ENCODE measurements at regions not wholly inside any gene's neighbourhood (a gene's known extent, or its start where the extent isn't known, plus 50 kb on each side); places are given as distances from the start of the nearest gene placed in this dataset.
"Not testable (repeated sequence)": the region's sequence is repeated elsewhere in the genome, so short reads cannot be mapped to it uniquely, and the experiment has no call there.

DNA sequence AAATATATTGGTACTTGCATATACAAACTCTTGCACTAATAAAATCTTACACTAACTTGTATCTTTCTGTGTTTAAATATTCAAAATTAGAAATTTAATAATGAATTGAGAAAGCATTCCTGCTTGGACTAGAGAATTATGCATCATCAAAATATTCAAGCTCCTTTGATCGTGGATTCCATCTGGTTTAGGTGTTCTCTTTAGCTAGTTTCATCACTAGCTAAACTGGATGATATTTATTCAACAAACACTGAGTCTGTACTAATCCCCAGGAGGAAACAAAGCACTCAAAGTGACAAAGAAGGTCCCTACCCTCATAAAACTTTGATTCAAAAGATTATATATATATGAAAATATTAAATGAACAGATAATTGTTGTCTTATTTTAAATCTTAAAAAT is 1360.9 kb upstream of the ALCAM start:
- ATAC-seq, result no peak
- DNase-seq, result no peak
- CTCF ChIA-PET, result no interaction called here
- peaks cover 2% of the 10 kb centered on the region for H3K9me3 Mint-ChIP-seq (ENCODE audit: insufficient read depth)
- H3K4me3 Mint-ChIP-seq, result no peak overlapping the region
- H3K36me3 Mint-ChIP-seq (ENCODE audit: low read depth), result no peaks in the 10 kb centered on the region
- H3K27me3 Mint-ChIP-seq (ENCODE audit: low read depth), result no peaks in the 10 kb centered on the region
- no peak overlapping the region for H3K27ac Mint-ChIP-seq
- POLR2A ChIA-PET, result no interaction called here
- no peaks in the 10 kb centered on the region for H3K4me1 Mint-ChIP-seq (ENCODE audit: low read depth)

DNA sequence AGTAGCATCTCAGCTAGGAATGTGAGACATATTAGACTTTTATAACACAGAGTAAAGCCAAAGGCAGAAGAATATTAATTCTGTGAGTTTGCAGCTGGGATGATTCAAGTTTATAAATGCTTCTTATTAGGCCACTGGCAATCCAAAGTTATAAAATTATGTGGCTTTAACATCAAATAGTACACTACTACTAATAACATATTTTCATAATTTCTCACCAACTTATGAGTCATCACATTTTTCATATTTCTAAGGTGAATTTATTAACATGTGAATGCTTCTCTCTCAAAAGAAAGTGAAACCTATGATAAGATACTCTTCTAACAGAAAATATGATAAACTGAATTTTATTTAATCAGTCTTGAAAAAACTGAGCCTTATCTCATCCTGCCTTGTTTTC is 1348.2 kb upstream of the ALCAM start:
- Mint-ChIP-seq H3K27ac (no peak overlapping the region), H3K4me1 (ENCODE audit: low read depth) (no peaks in the 10 kb centered on the region), H3K4me3 (no peak overlapping the region), H3K27me3 (ENCODE audit: low read depth) (no peaks in the 10 kb centered on the region), H3K36me3 (ENCODE audit: low read depth) (no peaks in the 10 kb centered on the region), H3K9me3 (ENCODE audit: insufficient read depth) (peaks cover 8% of the 10 kb centered on the region)
- DNase-seq (no peak), ATAC-seq (no peak)
- ChIA-PET CTCF (no interaction called here), POLR2A (no interaction called here)

DNA sequence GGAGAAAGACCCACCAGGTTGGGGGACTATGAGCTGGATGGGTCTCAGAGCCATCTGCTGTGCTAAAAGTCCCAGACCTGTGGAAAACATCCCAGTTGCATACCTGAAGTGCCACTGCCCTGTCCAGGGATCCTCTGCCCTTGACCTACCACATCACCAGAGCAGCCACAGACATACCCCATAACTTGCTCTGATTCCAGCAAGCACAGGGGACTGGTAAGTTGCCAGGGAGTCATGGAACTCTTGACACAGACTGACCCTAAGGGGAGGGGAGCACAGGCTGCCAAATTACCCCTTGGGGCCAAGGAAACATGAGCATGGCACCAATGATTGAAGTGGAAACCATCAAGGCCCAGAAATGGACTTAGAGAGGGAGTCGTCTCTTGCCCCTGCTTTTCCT is 1335.1 kb upstream of the ALCAM start:
- H3K36me3 Mint-ChIP-seq (ENCODE audit: low read depth), result no peaks in the 10 kb centered on the region
- no peaks in the 10 kb centered on the region for H3K9me3 Mint-ChIP-seq (ENCODE audit: insufficient read depth)
- no peaks in the 10 kb centered on the region for H3K27me3 Mint-ChIP-seq (ENCODE audit: low read depth)
- ChIA-PET CTCF (no interaction called here), POLR2A (no interaction called here)
- no peak for DNase-seq
- H3K27ac Mint-ChIP-seq, result no peak overlapping the region
- no peak overlapping the region for H3K4me3 Mint-ChIP-seq
- H3K4me1 Mint-ChIP-seq (ENCODE audit: low read depth), result no peaks in the 10 kb centered on the region
- no peak for ATAC-seq

DNA sequence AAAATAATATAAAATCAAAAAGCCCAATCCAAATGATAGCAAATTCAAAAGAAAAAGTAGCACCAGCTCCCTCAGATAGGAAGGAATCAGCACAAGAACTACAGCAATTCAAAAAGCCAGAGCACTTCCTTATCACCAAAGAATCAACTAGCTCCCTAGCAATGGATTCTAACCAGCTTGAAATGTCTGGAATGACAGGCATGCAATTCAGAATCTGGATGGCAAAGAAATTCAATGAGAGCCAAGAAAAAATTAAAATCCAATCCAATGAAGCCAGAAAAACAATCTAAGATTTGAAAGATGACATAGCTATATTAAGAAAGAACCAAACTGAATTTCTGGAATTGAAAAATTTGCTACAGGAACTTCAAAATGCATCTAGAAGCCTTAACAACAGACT is 1334.4 kb upstream of the ALCAM start:
- no peak for DNase-seq
- no peak for ATAC-seq
- no peak overlapping the region for H3K27ac Mint-ChIP-seq
- no peaks in the 10 kb centered on the region for H3K4me1 Mint-ChIP-seq (ENCODE audit: low read depth)
- H3K27me3 Mint-ChIP-seq (ENCODE audit: low read depth), result no peaks in the 10 kb centered on the region
- no peaks in the 10 kb centered on the region for H3K36me3 Mint-ChIP-seq (ENCODE audit: low read depth)
- no peak overlapping the region for H3K4me3 Mint-ChIP-seq
- no peaks in the 10 kb centered on the region for H3K9me3 Mint-ChIP-seq (ENCODE audit: insufficient read depth)
- ChIA-PET POLR2A (no interaction called here), CTCF (interaction anchor here (0.7 kb wide), 1 partner anchor 57 kb away, joined by 3 read pairs; no protein-coding TSS in a partner anchor)

DNA sequence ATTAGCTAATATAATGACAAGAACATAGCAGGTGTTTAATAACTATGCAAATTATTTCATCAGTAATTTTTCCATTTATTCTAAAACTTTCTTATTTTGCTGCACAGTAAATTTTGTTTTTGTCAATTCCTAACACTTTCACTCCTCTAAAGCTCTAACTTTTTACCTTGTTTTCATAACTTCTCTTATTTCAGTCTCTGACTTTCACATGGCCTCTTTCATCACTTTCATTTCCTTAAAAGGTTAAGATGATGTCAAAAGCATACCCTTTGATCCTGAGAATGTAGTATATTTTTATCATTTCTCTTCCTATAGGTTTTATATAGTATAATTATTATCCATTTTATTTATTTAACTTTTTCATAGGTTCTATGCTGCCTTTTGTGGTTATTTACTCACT is 1325.8 kb upstream of the ALCAM start:
- ChIA-PET POLR2A (no interaction called here), CTCF (no interaction called here)
- no peaks in the 10 kb centered on the region for H3K27me3 Mint-ChIP-seq (ENCODE audit: low read depth)
- no peak overlapping the region for H3K27ac Mint-ChIP-seq
- DNase-seq, result no peak
- peaks cover 4% of the 10 kb centered on the region for H3K9me3 Mint-ChIP-seq (ENCODE audit: insufficient read depth)
- ATAC-seq, result no peak
- no peak overlapping the region for H3K4me3 Mint-ChIP-seq
- no peaks in the 10 kb centered on the region for H3K4me1 Mint-ChIP-seq (ENCODE audit: low read depth)
- H3K36me3 Mint-ChIP-seq (ENCODE audit: low read depth), result no peaks in the 10 kb centered on the region

DNA sequence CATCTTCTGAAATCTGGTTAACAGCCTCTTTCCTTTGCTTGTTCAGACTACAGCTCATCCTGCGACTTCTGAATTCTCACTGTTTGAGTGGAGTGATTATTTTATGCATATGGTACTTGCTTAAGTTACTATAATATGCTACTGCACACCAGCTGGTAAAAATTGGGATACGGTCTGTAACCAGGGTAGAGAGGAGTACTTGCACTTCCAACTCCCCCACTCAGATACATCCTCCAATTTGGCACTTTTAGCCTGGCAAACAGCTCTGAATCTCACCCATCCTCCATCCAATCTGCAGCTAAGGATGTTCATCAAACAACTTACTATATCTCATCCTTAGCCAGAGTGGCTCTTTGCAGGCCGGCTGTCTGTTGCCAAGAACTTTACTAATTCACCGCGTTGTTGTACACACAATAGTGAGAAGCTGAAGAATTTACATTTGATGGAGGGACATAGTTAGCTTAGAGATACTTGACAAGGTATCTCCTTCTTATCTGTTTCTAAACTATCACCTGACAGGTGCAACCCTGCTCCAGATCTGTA is 1323.6 kb upstream of the ALCAM start:
- POLR2A ChIA-PET; H3K36me3 Mint-ChIP-seq (ENCODE audit: low read depth); DNase-seq; H3K27ac Mint-ChIP-seq; H3K4me1 Mint-ChIP-seq (ENCODE audit: low read depth); H3K4me3 Mint-ChIP-seq; CTCF ChIA-PET; ATAC-seq; H3K27me3 Mint-ChIP-seq (ENCODE audit: low read depth); H3K9me3 Mint-ChIP-seq (ENCODE audit: insufficient read depth): not testable (repeated sequence)

DNA sequence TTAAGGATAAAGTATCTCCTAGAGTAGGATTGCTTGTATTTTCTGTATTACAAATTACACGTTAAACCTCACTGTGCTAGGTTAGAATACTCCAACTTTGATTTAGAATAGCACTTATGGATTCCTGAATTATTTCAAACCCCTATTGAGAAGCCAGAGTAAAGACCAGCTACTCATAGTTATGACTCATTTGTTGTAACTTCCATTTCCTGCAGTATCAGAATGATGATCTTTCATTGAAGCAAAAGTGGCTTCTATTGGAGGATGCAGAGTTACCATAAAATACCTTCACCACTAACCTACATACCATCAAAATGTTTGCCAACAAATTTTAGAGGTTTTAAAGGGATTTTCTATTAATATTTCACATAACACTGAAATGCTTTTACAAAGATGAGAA is 1322.7 kb upstream of the ALCAM start:
- no peaks in the 10 kb centered on the region for H3K4me1 Mint-ChIP-seq (ENCODE audit: low read depth)
- no peaks in the 10 kb centered on the region for H3K27me3 Mint-ChIP-seq (ENCODE audit: low read depth)
- H3K36me3 Mint-ChIP-seq (ENCODE audit: low read depth), result no peaks in the 10 kb centered on the region
- CTCF ChIA-PET, result no interaction called here
- no peak overlapping the region for H3K27ac Mint-ChIP-seq
- peaks cover 7% of the 10 kb centered on the region for H3K9me3 Mint-ChIP-seq (ENCODE audit: insufficient read depth)
- DNase-seq (no peak), ATAC-seq (no peak)
- no peak overlapping the region for H3K4me3 Mint-ChIP-seq
- POLR2A ChIA-PET, result no interaction called here

DNA sequence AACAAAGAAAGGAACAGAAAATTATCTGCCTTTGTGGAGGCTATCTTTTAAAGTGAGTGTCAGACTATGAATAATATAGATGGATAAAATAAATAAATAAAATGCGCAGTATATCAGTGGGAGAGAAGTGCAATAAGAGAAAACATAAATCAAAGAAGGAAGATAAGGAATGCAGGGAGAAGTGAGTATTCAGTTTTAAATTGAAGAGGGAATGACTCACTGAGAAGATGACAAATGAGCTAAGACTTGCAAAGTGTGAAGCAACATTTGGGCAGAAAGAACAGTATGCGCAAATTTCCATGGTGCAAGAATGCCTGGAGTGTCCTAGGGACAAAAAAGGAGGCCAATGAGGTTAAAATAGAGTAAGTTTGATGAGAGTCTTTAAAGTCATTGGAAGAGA is 1300.1 kb upstream of the ALCAM start:
- Mint-ChIP-seq H3K9me3 (ENCODE audit: insufficient read depth) (peaks cover 3% of the 10 kb centered on the region), H3K27me3 (ENCODE audit: low read depth) (no peaks in the 10 kb centered on the region), H3K4me1 (ENCODE audit: low read depth) (no peaks in the 10 kb centered on the region), H3K4me3 (no peak overlapping the region), H3K36me3 (ENCODE audit: low read depth) (no peaks in the 10 kb centered on the region), H3K27ac (no peak overlapping the region)
- POLR2A ChIA-PET, result no interaction called here
- no peak for DNase-seq
- no peak for ATAC-seq
- CTCF ChIA-PET, result no interaction called here

DNA sequence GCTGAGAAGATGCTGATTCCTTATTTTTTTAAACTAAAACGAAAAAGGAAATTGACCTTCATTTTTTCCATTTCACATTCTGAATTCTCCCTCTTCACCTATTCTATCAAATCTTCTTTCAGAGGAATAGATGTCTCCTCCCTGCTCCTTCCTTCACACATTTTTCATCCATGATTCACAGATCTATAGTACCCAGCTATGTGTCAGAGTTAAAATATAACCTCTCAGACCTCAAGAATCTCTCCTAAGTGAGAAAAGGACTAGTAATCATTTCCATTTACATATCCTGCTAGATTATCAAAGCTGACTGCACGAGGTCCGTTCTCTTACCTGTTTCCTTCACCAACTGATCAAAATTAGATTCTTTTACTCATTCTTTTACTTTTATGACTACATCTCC is 1297.6 kb upstream of the ALCAM start:
- Mint-ChIP-seq H3K9me3 (ENCODE audit: insufficient read depth) (no peaks in the 10 kb centered on the region), H3K36me3 (ENCODE audit: low read depth) (no peaks in the 10 kb centered on the region), H3K4me3 (no peak overlapping the region), H3K27me3 (ENCODE audit: low read depth) (no peaks in the 10 kb centered on the region), H3K27ac (no peak overlapping the region), H3K4me1 (ENCODE audit: low read depth) (no peaks in the 10 kb centered on the region)
- POLR2A ChIA-PET, result no interaction called here
- DNase-seq (no peak), ATAC-seq (no peak)
- CTCF ChIA-PET, result no interaction called here

DNA sequence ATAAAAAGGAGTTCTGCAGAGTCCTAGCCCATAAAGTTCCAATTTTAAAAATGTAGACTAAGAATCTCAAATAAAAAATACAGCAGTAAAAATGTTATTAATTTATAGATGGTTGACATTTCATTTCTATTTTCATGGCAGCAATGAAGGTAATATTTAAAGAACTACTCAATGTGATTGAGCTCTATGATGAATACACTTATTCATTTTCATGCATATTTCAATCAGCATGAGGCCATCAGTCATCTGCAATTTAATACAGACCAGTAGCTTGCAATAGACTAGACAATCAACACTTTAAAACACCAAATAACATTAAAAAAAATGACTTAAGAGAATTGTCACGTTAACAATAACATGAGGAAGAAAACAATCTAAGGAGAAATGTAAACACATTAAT is 1295.8 kb upstream of the ALCAM start:
- Mint-ChIP-seq H3K27me3 (ENCODE audit: low read depth) (no peaks in the 10 kb centered on the region), H3K9me3 (ENCODE audit: insufficient read depth) (no peaks in the 10 kb centered on the region), H3K4me3 (no peak overlapping the region), H3K4me1 (ENCODE audit: low read depth) (no peaks in the 10 kb centered on the region), H3K36me3 (ENCODE audit: low read depth) (no peaks in the 10 kb centered on the region), H3K27ac (no peak overlapping the region)
- POLR2A ChIA-PET, result no interaction called here
- ATAC-seq (no peak), DNase-seq (no peak)
- CTCF ChIA-PET, result no interaction called here

DNA sequence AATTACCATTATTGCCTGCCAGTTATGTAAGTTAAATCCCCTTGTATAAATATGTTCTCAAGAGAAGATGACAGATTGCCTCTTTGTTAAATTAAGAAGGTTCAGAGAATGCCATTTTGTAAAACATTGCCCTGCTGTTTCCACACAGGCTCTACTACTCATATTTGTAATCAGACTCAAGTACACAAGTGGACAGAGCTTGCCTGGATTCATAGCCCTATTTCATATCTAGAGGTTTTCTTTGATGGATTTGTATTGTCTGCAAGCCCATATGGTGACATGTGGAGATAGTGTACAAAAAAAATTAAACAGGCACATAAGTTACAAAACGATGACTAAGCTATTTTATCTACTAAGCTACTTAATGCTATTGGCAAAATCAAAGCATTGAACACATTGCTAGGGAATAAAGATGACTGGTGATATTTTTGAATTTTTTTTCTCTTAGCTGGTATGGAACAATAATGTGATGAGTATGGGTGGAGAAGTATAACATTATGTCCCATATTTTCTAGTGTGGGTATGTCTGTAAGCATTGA is 1286.6 kb upstream of the ALCAM start:
- DNase-seq (no peak), ATAC-seq (no peak)
- no peaks in the 10 kb centered on the region for H3K4me1 Mint-ChIP-seq (ENCODE audit: low read depth)
- no peak overlapping the region for H3K4me3 Mint-ChIP-seq
- CTCF ChIA-PET, result no interaction called here
- H3K36me3 Mint-ChIP-seq (ENCODE audit: low read depth), result no peaks in the 10 kb centered on the region
- no peaks in the 10 kb centered on the region for H3K27me3 Mint-ChIP-seq (ENCODE audit: low read depth)
- H3K9me3 Mint-ChIP-seq (ENCODE audit: insufficient read depth), result no peaks in the 10 kb centered on the region
- POLR2A ChIA-PET, result no interaction called here
- no peak overlapping the region for H3K27ac Mint-ChIP-seq

DNA sequence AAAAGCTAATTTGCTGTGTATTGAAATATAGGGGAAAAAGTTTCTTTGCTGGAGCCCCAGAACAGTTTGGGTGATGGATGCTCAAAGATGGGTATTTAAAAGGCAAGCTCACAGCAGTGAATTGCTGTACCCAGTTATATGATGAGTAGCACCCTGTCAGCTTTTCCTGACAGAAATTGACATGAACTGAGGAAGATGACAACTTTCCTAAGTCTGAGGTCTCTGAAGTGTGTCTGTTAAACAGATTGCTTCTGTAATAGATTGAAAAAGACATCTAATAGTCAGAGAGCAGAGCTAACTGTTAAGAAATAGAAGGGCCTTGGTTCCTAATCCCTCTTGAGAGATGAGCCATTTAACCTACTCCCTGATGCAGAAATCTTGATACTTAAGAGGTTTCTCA is 1278.0 kb upstream of the ALCAM start:
- ChIA-PET POLR2A (no interaction called here), CTCF (no interaction called here)
- Mint-ChIP-seq H3K4me1 (ENCODE audit: low read depth) (no peaks in the 10 kb centered on the region), H3K4me3 (no peak overlapping the region), H3K27me3 (ENCODE audit: low read depth) (no peaks in the 10 kb centered on the region), H3K9me3 (ENCODE audit: insufficient read depth) (no peaks in the 10 kb centered on the region), H3K27ac (no peak overlapping the region), H3K36me3 (ENCODE audit: low read depth) (no peaks in the 10 kb centered on the region)
- ATAC-seq, result no peak
- DNase-seq, result no peak

DNA sequence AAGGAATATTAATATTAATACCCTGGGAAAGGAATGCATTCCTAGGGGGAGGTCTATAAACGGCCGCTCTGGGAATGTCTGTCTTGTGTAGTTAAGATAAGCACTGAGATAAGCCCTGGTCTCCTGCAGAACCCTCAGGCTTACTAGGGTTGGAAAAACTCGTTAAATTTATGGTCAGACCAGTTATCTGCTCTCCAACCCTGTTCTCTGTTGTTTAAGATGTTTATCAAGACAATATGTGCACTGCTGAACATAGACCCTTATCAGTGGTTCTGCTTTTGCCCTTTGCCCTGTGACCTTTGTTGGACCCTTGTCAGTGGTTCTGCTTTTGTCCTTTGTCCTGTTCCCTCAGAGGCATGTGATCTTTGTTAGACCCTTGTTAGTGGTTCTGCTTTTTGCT is 1276.7 kb upstream of the ALCAM start:
- ATAC-seq; H3K9me3 Mint-ChIP-seq (ENCODE audit: insufficient read depth); POLR2A ChIA-PET; H3K27ac Mint-ChIP-seq; H3K36me3 Mint-ChIP-seq (ENCODE audit: low read depth); H3K4me1 Mint-ChIP-seq (ENCODE audit: low read depth); DNase-seq; CTCF ChIA-PET; H3K27me3 Mint-ChIP-seq (ENCODE audit: low read depth); H3K4me3 Mint-ChIP-seq: not testable (repeated sequence)
